Tibial nerve (tissue), 4 donors: ENCODE measurements at regions not wholly inside any gene's neighbourhood (a gene's known extent, or its start where the extent isn't known, plus 50 kb on each side); places are given as distances from the start of the nearest gene placed in this dataset.
A peak's percentile ranks its signal among the peaks of the same experiment; 100 is the strongest.

Experiments
- DNase-seq, 2 donors: peaks; one replicate each; pipeline ENCODE4 v3.0.0-alpha.2; 2019; ENCODE audit warnings: low spot score in 2 of 2
- H3K27ac ChIP-seq, 4 donors: fragments of 200-600 bp; sonication (generic) in 3 of 4; one replicate each; pipeline ENCODE4 v1.5.1; 2017 to 2019; ENCODE audit warnings: mild to moderate bottlenecking in 1 of 4
- H3K27me3 ChIP-seq, 2 donors: fragments of 200-600 bp; sonication (generic) in 1 of 2; one replicate each; pipeline versions ENCODE4 v1.5.1 to v1.6.0; 2017 to 2019
- H3K36me3 ChIP-seq, 3 donors: fragments of 200-600 bp; sonication (generic); one replicate each; pipeline ENCODE4 v1.5.1; 2018 to 2019
- H3K4me1 ChIP-seq, 4 donors: fragments of 200-600 bp; sonication (generic) in 3 of 4; one replicate each; pipeline ENCODE4 v1.5.1; 2017 to 2019
- H3K4me3 ChIP-seq, 4 donors: fragments of 200-600 bp; sonication (generic) in 3 of 4; one replicate each; pipeline ENCODE4 v1.5.1; 2017 to 2019; ENCODE audit warnings: mild to moderate bottlenecking in 1 of 4, moderate library complexity in 1 of 4
- H3K9me3 ChIP-seq, 4 donors: fragments of 200-600 bp; sonication (generic) in 3 of 4; one replicate each; pipeline ENCODE4 v1.5.1; 2017 to 2019
- CTCF ChIP-seq, 5 experiments: fragments of 200-600 bp in 3 of 5; fragments of 450-650 bp in 2 of 5; sonication (generic) in 3 of 5; IDR thresholded peaks; one replicate each; pipeline ENCODE4 v1.5.1; 2016 to 2019; ENCODE audit warnings: antibody characterized with exemption in 5 of 5, mild to moderate bottlenecking in 3 of 5, moderate library complexity in 2 of 5
- EP300 ChIP-seq, 2 donors: sonication (generic); formaldehyde crosslinking; IDR thresholded peaks; one replicate each; pipeline ENCODE4 v1.6.1; 2017; ENCODE audit warnings: antibody characterized with exemption in 2 of 2, mild to moderate bottlenecking in 1 of 2
- POLR2A ChIP-seq, 2 donors: fragments of 450-650 bp; IDR thresholded peaks; one replicate each; pipeline ENCODE4 v1.6.1; 2017; ENCODE audit warnings: antibody characterized with exemption in 2 of 2, mild to moderate bottlenecking in 2 of 2, moderate library complexity in 2 of 2
- WGBS, 2 donors: methylation state at CpG; one replicate each; pipeline ENCODE4 v1.1.5; 2018; 5-methylcytosine and 5-hydroxymethylcytosine counted together

GRCh38 chr14:61196034-61196433 is 85.1 kb downstream of the TMEM30B start:
- no peak for DNase-seq
- no peaks in the 10 kb centered on the region for H3K9me3 ChIP-seq
- no peaks in the 10 kb centered on the region for H3K27me3 ChIP-seq
- WGBS, 2 donors, result 89 to 90% methylated on average over 2 of the region's 2 CpGs
- H3K4me3 ChIP-seq, result no peak overlapping the region
- H3K4me1 ChIP-seq, result peaks cover 0 to 7% (median 0%) of the 10 kb centered on the region in 4 donors
- TF ChIP-seq EP300 (IDR thresholded peaks at IDR 0.05), result no peak
- no peak for TF ChIP-seq CTCF (IDR thresholded peaks at IDR 0.05)
- TF ChIP-seq POLR2A (IDR thresholded peaks at IDR 0.05), result no peak
- no peak overlapping the region for H3K27ac ChIP-seq
- H3K36me3 ChIP-seq, result no peaks in the 10 kb centered on the region

- Histone ChIP-seq H3K27ac (no peak overlapping the region), H3K36me3 (no peaks in the 10 kb centered on the region), H3K9me3 (no peaks in the 10 kb centered on the region), H3K4me3 (no peak overlapping the region), H3K4me1 (peaks cover 0 to 25% (median 6%) of the 10 kb centered on the region in 4 donors), H3K27me3 (no peaks in the 10 kb centered on the region)
- 56 to 73% methylated on average over 1 of the region's 1 CpG for WGBS, 2 donors
- DNase-seq, result no peak
- no peak for TF ChIP-seq EP300 (IDR thresholded peaks at IDR 0.05)
- no peak for TF ChIP-seq CTCF (IDR thresholded peaks at IDR 0.05)
- no peak for TF ChIP-seq POLR2A (IDR thresholded peaks at IDR 0.05)
Measured at GRCh38 chr14:61193476-61193875, 87.7 kb downstream of the TMEM30B start.

- Histone ChIP-seq H3K27ac (no peak overlapping the region), H3K4me1 (peaks cover 0 to 30% (median 8%) of the 10 kb centered on the region in 4 donors), H3K36me3 (no peaks in the 10 kb centered on the region), H3K9me3 (no peaks in the 10 kb centered on the region), H3K27me3 (no peaks in the 10 kb centered on the region), H3K4me3 (no peak overlapping the region)
- DNase-seq, result no peak
- TF ChIP-seq CTCF (IDR thresholded peaks at IDR 0.05) (no peak), POLR2A (IDR thresholded peaks at IDR 0.05) (no peak), EP300 (IDR thresholded peaks at IDR 0.05) (no peak)
Measured at GRCh38 chr14:61192989-61193388, 88.1 kb downstream of the TMEM30B start.

- Histone ChIP-seq H3K36me3 (no peaks in the 10 kb centered on the region), H3K27ac (no peak overlapping the region), H3K4me1 (peaks cover 0 to 42% (median 14%) of the 10 kb centered on the region in 4 donors), H3K4me3 (no peak overlapping the region), H3K27me3 (no peaks in the 10 kb centered on the region), H3K9me3 (no peaks in the 10 kb centered on the region)
- no peak for DNase-seq
- 76 to 81% methylated on average over 1 of the region's 1 CpG for WGBS, 2 donors
- no peak for TF ChIP-seq CTCF (IDR thresholded peaks at IDR 0.05)
- no peak for TF ChIP-seq POLR2A (IDR thresholded peaks at IDR 0.05)
- TF ChIP-seq EP300 (IDR thresholded peaks at IDR 0.05), result no peak
Measured at GRCh38 chr14:61191733-61192132, 89.4 kb downstream of the TMEM30B start.

- TF ChIP-seq CTCF (IDR thresholded peaks at IDR 0.05) (no peak), POLR2A (IDR thresholded peaks at IDR 0.05) (no peak), EP300 (IDR thresholded peaks at IDR 0.05) (no peak)
- Histone ChIP-seq H3K27ac (peak overlapping the region in 2 of 4 donors; percentile 83 to 84), H3K27me3 (no peaks in the 10 kb centered on the region), H3K4me1 (peaks cover 0 to 45% (median 14%) of the 10 kb centered on the region in 4 donors), H3K9me3 (no peaks in the 10 kb centered on the region), H3K36me3 (no peaks in the 10 kb centered on the region), H3K4me3 (no peak overlapping the region)
- no peak for DNase-seq
- 63 to 69% methylated on average over 6 of the region's 6 CpGs for WGBS, 2 donors
Measured at GRCh38 chr14:61190341-61190740, 90.8 kb downstream of the TMEM30B start.
